ENCODE measurements at regions not wholly inside any gene's neighbourhood (a gene's known extent, or its start where the extent isn't known, plus 50 kb on each side); places are given as distances from the start of the nearest gene placed in this dataset.

GRCh38 chr10:117875793-117876192 is 170.9 kb downstream of the RAB11FIP2 start:
- DNase-seq (ENCODE audit: low spot score in 2 of 2), result no peak
- TF ChIP-seq POLR2A (IDR thresholded peaks at IDR 0.05) (no peak), CTCF (IDR thresholded peaks at IDR 0.05) (no peak)
- 62 to 65% methylated on average over 2 of the region's 2 CpGs for WGBS, 2 donors
- no peak overlapping the region for H3K4me3 ChIP-seq (ENCODE audit: low read depth, poor library complexity, severe bottlenecking)
- intact Hi-C loops (cut with DNase I; ENCODE audit: low total_unique reads), result no loop called here

- H3K4me3 ChIP-seq (ENCODE audit: low read depth, poor library complexity, severe bottlenecking), result no peak overlapping the region
- intact Hi-C loops (cut with DNase I; ENCODE audit: low total_unique reads), result no loop called here
- TF ChIP-seq POLR2A (IDR thresholded peaks at IDR 0.05) (no peak), CTCF (IDR thresholded peaks at IDR 0.05) (no peak)
- 41 to 53% methylated on average over 2 of the region's 2 CpGs for WGBS, 2 donors
- DNase-seq (ENCODE audit: low spot score in 2 of 2), result no peak
Measured at GRCh38 chr10:117876210-117876609, 170.5 kb downstream of the RAB11FIP2 start.

- H3K4me3 ChIP-seq (ENCODE audit: low read depth, poor library complexity, severe bottlenecking), result no peak overlapping the region
- TF ChIP-seq CTCF (IDR thresholded peaks at IDR 0.05) (no peak), POLR2A (IDR thresholded peaks at IDR 0.05) (no peak)
- DNase-seq (ENCODE audit: low spot score in 2 of 2), result no peak
- intact Hi-C loops (cut with DNase I; ENCODE audit: low total_unique reads), result no loop called here
- WGBS, 2 donors, result 86% methylated on average over 5 of the region's 5 CpGs
Measured at GRCh38 chr10:117878626-117879025, 168.1 kb downstream of the RAB11FIP2 start.

GRCh38 chr10:117884093-117884492 is 162.6 kb downstream of the RAB11FIP2 start:
- TF ChIP-seq POLR2A (IDR thresholded peaks at IDR 0.05), result no peak
- TF ChIP-seq CTCF (IDR thresholded peaks at IDR 0.05), result no peak
- no peak for DNase-seq (ENCODE audit: low spot score in 2 of 2)
- intact Hi-C loops (cut with DNase I; ENCODE audit: low total_unique reads), result no loop called here
- WGBS, 2 donors, result 75 to 84% methylated on average over 4 of the region's 4 CpGs
- H3K4me3 ChIP-seq (ENCODE audit: low read depth, poor library complexity, severe bottlenecking), result no peak overlapping the region

GRCh38 chr10:117884592-117884991 is 162.1 kb downstream of the RAB11FIP2 start:
- no peak for TF ChIP-seq POLR2A (IDR thresholded peaks at IDR 0.05)
- no peak for TF ChIP-seq CTCF (IDR thresholded peaks at IDR 0.05)
- WGBS, 2 donors, result 83 to 84% methylated on average over 6 of the region's 6 CpGs
- intact Hi-C loops (cut with DNase I; ENCODE audit: low total_unique reads), result no loop called here
- no peak for DNase-seq (ENCODE audit: low spot score in 2 of 2)
- no peak overlapping the region for H3K4me3 ChIP-seq (ENCODE audit: low read depth, poor library complexity, severe bottlenecking)

- no peak for DNase-seq (ENCODE audit: low spot score in 2 of 2)
- intact Hi-C loops (cut with DNase I; ENCODE audit: low total_unique reads), result no loop called here
- H3K4me3 ChIP-seq (ENCODE audit: low read depth, poor library complexity, severe bottlenecking), result no peak overlapping the region
- WGBS, 2 donors, result 64 to 70% methylated on average over 14 of the region's 14 CpGs
- no peak for TF ChIP-seq POLR2A (IDR thresholded peaks at IDR 0.05)
- TF ChIP-seq CTCF (IDR thresholded peaks at IDR 0.05), result no peak
Measured at GRCh38 chr10:117885206-117885829, 161.4 kb downstream of the RAB11FIP2 start.

Measured in lower leg skin (tissue), 4 donors.